HG02884 (cell line): ENCODE measurements at regions not wholly inside any gene's neighbourhood (a gene's known extent, or its start where the extent isn't known, plus 50 kb on each side); places are given as distances from the start of the nearest gene placed in this dataset.

Experiments
- ATAC-seq: cut with Tn5 transposase; IDR thresholded peaks from one replicate; pipeline ENCODE4 v1.9.1; 2021; ENCODE audit warnings: mild to moderate bottlenecking, moderate library complexity; ENCODE audit not compliant: unreplicated experiment

DNA sequence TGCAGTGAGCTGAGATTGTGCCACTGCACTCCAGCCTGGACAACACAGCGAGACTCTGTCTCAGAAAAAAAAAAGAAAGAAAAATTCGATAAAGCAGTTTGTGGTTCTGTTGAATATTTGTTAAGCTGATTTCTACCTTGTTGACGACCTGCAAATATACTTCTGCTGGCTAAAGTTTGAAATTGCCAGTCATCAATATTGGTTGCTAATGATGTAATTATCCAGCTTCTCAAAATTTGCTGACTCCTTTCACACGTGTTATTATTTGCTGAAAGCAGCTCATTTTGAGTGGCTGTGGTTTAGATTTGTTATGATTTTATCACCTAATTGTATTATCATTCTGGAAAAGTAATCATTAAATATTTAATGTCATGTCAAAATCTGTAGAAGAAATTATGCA, 774.3 kb downstream of the QKI start:
- no peak for ATAC-seq

DNA sequence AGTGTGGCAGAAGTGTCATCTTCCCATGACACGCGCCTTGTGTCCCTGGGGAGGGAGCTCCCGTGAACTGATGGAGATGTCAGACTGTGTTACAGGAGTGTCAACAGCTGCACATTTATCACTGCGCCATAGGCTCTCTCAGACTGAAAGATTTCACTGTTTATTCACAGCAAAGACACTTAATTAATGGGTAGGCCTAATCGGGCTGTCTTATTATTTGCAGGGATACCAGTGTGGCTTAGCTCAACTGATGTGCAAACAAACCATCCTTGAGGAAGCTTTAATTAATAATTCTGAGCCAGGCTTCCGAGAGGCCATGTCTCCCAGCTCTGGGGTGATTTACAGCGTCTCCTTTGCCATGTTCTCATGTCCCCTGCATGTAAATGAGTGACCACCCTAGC, 771.0 kb downstream of the QKI start:
- ATAC-seq, result no peak

DNA sequence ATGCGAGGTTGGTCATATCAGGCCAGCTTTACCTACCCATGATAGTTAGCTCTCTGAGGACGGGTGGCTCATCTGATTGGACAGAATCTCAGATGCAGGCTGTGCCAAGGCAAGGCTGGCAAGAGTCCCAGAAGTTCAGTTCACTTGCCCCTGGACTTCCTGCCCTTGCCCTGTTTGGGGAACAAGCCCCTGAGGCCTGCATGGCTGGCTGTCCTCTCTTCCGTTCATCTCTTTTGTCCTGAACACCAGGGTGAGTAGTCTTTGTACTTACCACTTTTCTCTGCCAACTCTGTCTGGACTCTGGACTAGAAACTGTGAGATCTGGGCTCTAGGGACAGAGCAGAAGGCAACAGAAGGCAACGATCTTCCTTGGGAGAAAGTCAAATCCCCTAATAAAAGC, 769.9 kb downstream of the QKI start:
- no peak for ATAC-seq

DNA sequence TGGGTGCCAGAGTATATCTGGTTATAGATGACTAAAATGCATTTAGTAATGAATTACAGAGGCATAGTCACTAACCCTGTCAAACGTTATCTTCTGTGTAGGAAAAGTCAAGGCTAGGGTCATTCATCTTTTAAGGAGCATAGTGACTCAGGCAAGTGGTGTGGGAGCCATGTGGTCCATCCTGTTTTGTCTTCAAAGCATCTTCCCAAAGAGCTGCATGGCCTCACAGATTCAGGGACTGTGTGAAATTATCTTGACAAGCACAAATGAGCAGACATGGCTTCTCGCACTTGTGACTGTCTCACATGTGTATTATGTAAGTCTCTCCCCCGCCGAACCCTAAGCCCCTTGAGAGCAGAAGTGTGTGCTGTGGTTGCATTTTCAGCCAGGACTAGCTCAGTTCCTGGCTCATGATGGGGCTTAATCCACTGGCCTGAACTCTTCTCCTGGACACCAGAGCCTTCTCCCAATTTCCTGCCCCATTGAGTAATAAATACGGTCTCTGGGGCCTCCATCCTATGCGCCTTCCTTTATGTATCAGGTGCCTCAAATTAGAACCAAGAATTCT, 769.1 kb downstream of the QKI start:
- no peak for ATAC-seq

DNA sequence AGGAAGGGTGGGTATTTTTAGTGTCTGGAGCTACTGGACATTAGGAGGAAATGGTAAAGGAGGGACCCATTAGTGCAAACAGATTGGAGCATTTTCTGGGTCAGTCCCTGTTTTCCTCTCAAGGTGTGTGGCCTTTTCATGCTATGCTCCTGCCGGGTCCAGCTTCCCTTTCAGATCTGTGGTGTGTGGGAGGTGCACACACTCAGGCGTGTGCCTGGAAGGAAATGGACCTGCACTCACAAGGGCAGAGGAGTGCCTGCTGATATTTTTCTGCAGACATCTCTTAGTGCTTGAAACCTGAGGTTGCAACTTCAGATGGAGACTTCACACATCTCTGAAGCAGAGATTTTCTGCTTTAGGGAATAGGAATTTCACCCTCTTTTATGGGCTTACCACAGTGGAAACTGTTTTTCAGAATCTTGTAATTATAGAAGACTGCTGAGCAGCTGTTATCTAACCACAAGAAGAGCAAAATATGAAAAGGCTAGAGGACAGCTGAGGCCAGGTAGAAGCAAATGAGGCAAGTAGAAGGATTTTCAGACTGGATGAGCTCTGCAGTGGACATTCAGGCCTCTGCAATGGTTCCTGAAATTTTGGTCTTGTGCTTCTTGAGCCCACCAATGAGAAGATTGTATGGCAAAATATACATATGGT, 764.3 kb downstream of the QKI start:
- ATAC-seq, result no peak

DNA sequence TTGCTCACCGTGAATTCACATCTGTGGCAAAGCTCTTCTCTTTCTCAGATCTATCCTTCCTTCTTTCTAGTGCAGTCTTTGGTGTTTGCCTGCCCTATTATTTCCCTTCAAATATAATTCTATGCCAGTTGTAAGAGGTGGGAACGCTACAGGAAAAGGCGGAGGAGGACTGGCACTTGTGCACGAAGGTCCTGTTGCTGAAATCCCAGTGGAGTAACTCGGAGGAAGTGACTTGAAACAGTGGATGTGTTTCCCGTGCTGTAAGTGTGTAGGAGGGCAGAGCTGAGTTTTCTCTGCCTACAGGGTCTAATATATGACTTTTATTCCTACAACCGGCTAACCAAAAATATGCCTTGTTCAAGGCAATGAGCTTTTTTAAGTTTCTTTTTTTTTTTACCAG, 754.8 kb downstream of the QKI start:
- ATAC-seq, result no peak

- ATAC-seq, result no peak
Measured at GRCh38 chr6:164168595-164168994, 754.1 kb downstream of the QKI start.

- ATAC-seq, result no peak
Measured at GRCh38 chr6:164167873-164168405, 753.4 kb downstream of the QKI start.

- ATAC-seq, result no peak
Measured at GRCh38 chr6:164166996-164167395, 752.5 kb downstream of the QKI start.

DNA sequence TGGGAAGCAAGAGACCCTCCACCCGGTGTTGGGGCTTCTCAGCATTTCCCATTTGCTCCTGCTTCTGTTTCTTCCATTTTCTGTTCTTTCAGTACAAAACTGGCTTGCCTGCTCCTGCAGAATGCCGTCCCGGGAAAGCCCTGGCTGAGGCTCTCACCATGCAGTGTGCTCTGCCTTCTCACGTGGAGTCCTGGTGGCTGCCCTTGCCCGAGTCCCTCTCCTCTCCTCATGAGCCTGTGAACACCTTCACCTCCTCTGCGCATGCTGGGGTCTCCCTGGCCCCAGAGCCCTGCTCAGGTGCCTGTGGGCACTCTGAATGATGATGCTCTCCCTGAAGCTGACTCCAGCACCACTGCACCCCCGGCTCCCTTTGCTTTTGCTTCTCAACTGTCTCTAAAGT, 752.0 kb downstream of the QKI start:
- no peak for ATAC-seq

DNA sequence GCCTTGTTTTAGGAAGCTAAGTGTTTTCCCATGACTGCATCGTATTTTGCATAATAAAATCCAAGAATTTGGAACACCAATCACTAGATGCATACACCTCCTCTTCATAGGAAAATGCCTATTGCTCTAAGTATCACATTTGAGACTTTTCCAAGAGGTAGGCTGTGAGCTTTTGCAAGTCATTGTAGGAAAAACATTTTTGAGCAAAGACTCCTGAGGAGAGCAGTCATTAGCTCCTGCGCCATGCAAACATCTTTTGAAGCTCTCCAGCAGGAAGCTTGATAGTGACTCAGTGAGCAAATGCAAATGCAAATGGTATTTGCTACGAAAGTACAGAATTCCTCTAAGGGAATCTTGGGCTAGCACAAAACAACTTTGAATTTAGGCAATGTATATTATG, 750.4 kb downstream of the QKI start:
- ATAC-seq, result no peak

GRCh38 chr6:164163239-164163638, 748.7 kb downstream of the QKI start:
- ATAC-seq, result no peak

DNA sequence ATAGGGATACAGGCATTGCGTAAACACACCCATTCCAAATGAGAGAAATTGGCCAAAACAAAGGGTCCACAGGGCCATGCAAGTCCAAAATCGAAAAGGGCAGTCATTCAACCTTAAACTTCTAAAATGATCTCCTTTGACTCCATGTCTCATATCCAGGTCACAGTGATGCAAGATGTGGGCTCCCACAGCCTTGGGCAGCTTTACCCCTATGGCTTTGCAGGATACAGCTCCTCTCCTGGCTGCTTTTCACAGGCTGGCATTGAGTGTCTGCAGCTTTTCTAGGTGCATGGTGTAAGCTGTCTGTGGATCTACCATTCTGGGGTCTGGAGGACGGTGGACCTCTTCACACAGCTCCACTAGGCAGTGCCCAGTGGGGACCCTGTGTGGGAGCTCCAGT, 744.5 kb downstream of the QKI start:
- ATAC-seq, result no peak

GRCh38 chr6:164154588-164154987, 740.1 kb downstream of the QKI start:
- no peak for ATAC-seq

DNA sequence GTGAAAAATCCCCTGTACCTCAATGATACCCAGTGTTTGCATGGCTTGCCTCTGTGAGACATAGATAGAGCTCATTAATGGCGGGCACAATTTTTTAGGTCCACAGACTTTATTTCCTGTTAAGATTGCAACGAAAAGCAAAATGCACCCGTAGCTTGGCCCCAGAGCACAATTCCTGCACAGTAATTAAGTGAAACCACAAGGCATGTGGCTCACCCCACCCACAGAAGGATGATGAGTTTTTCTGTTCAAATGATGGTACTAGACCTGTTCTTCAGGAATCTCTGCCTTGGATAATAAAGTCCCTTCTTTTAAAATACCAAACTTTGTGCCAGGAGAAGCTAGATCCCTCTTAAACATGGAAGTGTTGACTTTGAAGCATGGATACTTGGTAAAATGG, 738.1 kb downstream of the QKI start:
- ATAC-seq, result no peak

DNA sequence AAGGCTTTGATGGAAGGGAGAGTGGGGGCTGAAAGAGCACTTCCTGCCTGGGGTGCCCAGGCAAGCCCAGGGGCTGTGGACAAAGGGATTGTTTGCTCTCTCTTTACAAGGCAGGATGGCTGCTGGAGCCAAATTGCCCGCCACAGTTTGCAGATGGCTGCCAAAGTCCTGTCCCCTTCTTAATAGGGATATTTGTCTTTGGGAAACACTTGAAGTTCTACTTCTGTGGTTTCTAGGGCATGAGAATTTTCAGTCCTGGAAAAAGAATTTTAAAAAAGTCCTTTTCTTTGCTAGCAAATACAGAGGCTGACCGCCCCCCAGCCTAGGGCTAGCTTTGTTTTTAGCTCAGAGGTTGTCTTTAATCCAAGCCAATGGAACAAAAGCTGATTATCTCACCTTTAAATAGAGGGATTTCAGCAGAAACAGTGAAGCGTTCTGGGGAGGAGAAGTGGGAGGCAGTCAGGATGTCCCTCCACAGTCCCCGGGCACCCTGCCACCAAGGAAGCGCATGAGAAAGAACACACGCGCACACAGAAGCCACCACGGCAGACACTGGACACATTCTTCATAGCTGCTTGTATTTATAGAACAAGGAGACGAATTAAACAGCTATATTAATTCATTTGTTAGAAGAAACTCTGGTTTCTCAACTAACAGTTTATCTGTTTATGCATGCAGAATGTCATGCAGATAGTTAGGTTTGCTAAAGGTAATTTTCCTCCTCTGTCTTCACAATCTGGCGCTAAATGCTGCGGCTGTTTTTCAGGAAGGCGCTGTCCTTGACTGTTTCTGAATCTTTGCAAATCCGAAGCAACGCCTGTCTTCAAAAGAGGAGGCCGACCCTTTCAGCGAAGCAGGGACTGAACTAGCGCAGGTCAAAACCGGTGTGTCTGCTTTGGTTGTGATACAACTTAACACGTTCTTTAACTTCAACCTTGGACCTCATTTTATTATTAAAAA, 736.9 kb downstream of the QKI start:
- ATAC-seq, result no peak

DNA sequence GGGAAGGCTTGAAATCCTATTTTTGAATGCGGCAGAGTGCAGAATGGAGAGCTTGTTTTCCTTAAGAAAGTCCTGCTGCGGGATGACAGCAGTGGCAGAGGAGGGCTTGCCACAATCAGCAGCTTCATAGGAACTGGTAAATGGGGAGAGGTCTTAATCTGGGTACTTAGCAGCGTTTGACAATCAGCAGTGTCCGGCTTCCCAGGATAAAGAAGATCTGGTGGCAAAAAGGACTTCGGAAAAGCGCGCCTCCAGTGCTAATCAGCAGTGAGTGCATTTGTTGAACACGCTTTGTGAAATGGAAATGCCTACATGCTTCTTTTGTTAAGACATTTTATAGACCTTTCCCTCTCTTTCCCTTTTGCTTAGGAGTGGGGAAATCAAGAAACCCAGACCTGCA, 735.7 kb downstream of the QKI start:
- ATAC-seq, result no peak

- no peak for ATAC-seq
Measured at GRCh38 chr6:164148788-164149187, 734.3 kb downstream of the QKI start.

GRCh38 chr6:164144316-164144715, 729.8 kb downstream of the QKI start:
- no peak for ATAC-seq

DNA sequence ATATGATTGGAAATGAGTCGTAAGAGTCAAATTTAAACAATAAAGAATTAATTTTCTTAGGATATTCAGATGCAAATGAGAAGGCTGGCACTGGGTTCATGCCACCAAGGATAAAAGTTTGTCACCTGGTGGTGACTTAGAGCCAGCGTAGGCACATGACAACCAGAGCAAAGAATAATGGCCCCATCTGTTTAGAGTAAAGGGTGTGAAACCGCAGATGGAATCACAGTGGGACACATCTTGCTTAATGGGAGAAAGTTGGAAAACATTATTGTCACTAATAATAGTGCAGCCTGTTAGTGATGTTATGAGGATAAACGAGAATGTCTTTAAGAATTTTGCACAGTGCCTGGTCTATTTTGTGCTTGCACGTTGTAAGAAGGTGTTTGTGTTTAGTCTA, 727.8 kb downstream of the QKI start:
- ATAC-seq, result no peak

DNA sequence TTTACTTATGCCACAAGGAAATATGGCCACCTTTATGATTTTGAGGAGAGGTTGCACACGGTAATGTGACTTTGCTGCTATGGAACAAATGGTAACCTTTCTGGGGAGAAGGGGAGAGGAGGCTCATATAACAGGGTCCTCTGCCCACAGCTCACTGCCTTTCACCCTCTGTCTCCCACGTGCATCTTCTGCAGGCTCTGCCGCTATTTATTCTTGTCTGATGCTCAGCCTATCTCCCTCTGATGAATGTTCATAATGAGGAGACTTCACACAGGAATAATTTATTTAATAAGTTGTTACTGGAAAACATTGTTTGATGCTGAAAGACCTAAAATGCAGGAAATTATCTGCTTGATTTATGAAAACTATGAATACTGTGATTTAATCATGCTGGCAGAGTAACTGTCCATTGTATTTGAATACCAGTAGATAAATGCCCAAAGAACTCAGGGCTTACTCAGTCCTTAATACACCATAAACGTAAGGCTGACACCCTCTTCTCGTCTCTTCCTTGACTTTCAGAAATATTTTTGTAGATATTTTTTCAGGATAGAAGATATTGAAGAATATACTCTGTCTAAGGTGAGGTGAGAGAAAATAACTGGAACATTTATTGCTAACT, 721.1 kb downstream of the QKI start:
- no peak for ATAC-seq
